ENCODE measurements at regions not wholly inside any gene's neighbourhood (a gene's known extent, or its start where the extent isn't known, plus 50 kb on each side); places are given as distances from the start of the nearest gene placed in this dataset.

DNA sequence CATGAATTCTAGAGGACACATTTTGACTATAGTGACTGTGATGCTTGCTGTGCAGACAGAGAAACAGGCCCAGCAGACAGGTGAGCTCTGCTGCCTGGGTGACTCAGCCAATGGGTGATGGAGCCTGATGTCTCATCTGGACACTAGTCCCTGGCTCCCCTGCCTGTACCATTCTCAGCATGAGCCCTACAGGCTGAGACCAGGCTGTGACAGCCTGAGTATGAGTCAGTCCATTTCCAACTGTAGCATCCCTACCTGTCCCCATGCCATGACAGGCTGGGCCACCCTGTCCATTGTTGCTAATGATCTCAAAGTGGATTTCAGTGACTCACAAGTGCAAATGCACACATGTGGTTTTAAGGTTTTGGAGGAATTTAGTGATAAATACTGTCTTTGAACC is 102.5 kb upstream of the EEF2KMT start:
- H3K9me3 ChIP-seq = no peaks in the 10 kb centered on the region
- no peaks in the 10 kb centered on the region for H3K36me3 ChIP-seq
- intact Hi-C loops (cut with DNase I) = no loop called here
- TF ChIP-seq, protein P1, sequence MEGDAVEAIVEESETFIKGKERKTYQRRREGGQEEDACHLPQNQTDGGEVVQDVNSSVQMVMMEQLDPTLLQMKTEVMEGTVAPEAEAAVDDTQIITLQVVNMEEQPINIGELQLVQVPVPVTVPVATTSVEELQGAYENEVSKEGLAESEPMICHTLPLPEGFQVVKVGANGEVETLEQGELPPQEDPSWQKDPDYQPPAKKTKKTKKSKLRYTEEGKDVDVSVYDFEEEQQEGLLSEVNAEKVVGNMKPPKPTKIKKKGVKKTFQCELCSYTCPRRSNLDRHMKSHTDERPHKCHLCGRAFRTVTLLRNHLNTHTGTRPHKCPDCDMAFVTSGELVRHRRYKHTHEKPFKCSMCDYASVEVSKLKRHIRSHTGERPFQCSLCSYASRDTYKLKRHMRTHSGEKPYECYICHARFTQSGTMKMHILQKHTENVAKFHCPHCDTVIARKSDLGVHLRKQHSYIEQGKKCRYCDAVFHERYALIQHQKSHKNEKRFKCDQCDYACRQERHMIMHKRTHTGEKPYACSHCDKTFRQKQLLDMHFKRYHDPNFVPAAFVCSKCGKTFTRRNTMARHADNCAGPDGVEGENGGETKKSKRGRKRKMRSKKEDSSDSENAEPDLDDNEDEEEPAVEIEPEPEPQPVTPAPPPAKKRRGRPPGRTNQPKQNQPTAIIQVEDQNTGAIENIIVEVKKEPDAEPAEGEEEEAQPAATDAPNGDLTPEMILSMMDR (IDR thresholded peaks at IDR 0.05) = no peak
- no peak for DNase-seq
- no peaks in the 10 kb centered on the region for H3K27me3 ChIP-seq
- no peak overlapping the region for H3K27ac ChIP-seq
- H3K4me3 ChIP-seq = no peak overlapping the region
- H3K9ac ChIP-seq (ENCODE audit: low read depth in 2 of 2, low read length in 2 of 2) = no peak overlapping the region
- H3K4me1 ChIP-seq = no peaks in the 10 kb centered on the region

DNA sequence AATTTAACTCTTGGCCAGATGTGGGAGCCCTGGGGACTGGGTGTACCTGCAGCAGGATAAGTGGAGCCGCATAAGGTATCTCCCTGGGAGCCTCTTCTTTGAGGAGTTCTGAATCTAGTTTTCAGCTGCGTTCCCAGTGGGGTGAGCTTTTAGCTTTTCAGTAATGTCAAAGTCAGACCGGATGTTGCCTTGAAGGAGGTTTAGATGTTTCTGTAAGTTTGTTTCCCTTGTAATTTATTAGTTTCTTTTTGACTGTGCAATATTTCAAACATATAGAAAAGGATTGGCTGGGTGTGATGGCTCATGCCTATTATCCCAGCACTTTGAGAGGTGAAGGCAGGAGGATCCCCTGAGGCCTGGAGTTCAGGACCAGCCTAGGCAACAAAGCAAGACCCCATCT is 98.6 kb upstream of the EEF2KMT start:
- intact Hi-C loops (cut with DNase I) = no loop called here
- H3K27ac ChIP-seq = no peak overlapping the region
- no peak for DNase-seq
- no peak overlapping the region for H3K4me3 ChIP-seq
- H3K9me3 ChIP-seq = no peaks in the 10 kb centered on the region
- no peaks in the 10 kb centered on the region for H3K27me3 ChIP-seq
- H3K4me1 ChIP-seq = no peaks in the 10 kb centered on the region
- TF ChIP-seq, protein P1 (IDR thresholded peaks at IDR 0.05) = no peak
- no peaks in the 10 kb centered on the region for H3K36me3 ChIP-seq
- H3K9ac ChIP-seq (ENCODE audit: low read depth in 2 of 2, low read length in 2 of 2) = no peak overlapping the region

DNA sequence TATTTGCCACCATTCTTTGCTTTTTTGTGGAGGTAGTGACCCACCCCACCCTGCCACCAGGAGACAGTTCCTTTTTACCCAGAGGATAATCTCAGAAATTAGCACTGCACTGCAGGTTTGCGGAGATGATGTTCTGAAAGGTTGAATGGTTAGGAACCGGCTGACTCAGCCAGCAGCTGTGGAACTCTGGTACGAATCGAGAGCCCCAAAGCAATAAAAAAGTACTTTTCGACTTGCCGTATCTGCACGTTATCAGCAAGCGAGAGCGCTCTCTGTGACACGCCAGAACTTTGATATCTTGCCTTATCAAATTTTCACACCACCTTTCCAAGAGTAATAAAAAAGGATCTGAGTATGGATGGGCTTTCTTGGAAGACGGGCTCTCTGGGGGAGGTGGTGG is 96.3 kb upstream of the EEF2KMT start:
- TF ChIP-seq, protein P1 (IDR thresholded peaks at IDR 0.05) = no peak
- no peaks in the 10 kb centered on the region for H3K36me3 ChIP-seq
- H3K9ac ChIP-seq (ENCODE audit: low read depth in 2 of 2, low read length in 2 of 2) = no peak overlapping the region
- H3K9me3 ChIP-seq = no peaks in the 10 kb centered on the region
- DNase-seq = no peak
- no peaks in the 10 kb centered on the region for H3K27me3 ChIP-seq
- H3K4me1 ChIP-seq = no peaks in the 10 kb centered on the region
- intact Hi-C loops (cut with DNase I) = no loop called here
- no peak overlapping the region for H3K27ac ChIP-seq
- no peak overlapping the region for H3K4me3 ChIP-seq

DNA sequence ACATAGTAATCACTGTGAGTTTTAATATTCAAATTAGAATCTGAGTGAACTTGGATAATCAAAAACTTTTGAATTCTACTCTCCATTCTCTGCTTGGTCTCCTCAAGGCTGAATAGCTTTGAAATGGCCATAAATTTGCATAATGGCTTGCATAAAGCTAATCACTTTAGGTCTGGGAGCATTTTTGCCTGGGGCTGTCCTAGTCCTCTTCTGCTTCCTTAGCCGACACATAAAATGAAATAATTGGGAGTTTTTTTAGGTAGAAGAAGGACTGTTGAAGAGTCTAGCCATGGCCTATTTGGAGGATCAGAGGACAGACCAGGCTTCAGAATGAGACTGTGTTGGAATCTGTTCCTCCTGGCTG is 91.4 kb upstream of the EEF2KMT start:
- Histone ChIP-seq H3K27ac (no peak overlapping the region), H3K36me3 (no peaks in the 10 kb centered on the region), H3K9ac (ENCODE audit: low read depth in 2 of 2, low read length in 2 of 2) (no peak overlapping the region), H3K9me3 (no peaks in the 10 kb centered on the region), H3K4me1 (no peaks in the 10 kb centered on the region), H3K27me3 (no peaks in the 10 kb centered on the region), H3K4me3 (no peak overlapping the region)
- no peak for DNase-seq
- intact Hi-C loops (cut with DNase I) = no loop called here
- TF ChIP-seq, protein P1 (IDR thresholded peaks at IDR 0.05) = no peak

DNA sequence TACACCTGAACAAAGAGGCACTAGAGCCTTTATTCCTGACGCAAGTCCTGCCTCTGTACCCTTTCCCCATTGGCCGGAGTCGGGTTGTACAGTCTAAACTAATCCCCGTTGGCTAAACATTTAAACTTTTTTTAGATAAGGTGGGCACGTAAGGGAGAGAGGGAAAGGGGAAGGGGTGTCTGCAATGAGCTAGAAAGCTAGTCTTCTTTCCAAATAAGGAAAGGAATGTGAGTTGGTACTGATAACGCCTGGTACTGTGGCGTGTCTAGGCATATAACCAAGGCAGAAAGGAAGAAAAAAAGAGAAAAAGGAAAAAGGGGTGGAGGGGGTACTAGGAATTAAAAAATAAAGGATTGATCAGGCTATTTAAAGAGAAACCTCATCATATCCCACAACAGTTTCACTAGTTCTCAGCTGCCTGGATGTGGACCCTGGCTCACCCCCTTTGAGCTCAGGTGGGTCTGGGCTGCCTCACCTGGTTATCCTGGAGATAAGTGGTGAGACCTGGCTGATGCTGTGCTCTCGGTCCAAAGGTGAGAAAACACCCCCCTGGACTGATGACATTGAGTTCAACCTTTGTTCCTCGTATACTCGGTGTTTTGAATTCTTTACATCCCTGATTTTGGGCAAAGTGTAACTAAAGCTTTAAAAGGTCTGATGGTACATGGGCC is 90.9 kb upstream of the EEF2KMT start:
- intact Hi-C loops (cut with DNase I) = no loop called here
- H3K36me3 ChIP-seq = no peaks in the 10 kb centered on the region
- H3K4me3 ChIP-seq = no peak overlapping the region
- no peaks in the 10 kb centered on the region for H3K4me1 ChIP-seq
- no peak overlapping the region for H3K9ac ChIP-seq (ENCODE audit: low read depth in 2 of 2, low read length in 2 of 2)
- no peaks in the 10 kb centered on the region for H3K27me3 ChIP-seq
- no peak for DNase-seq
- TF ChIP-seq, protein P1 (IDR thresholded peaks at IDR 0.05) = no peak
- no peak overlapping the region for H3K27ac ChIP-seq
- H3K9me3 ChIP-seq = no peaks in the 10 kb centered on the region

All from colonic mucosa (tissue), 4 donors.